Lung (tissue), 11 donors: ENCODE measurements at regions not wholly inside any gene's neighbourhood (a gene's known extent, or its start where the extent isn't known, plus 50 kb on each side); places are given as distances from the start of the nearest gene placed in this dataset.
"Not testable (repeated sequence)": the region's sequence is repeated elsewhere in the genome, so short reads cannot be mapped to it uniquely, and the experiment has no call there.

Experiments used
- ATAC-seq: fragments of 200-7000 bp; cut with Tn5 transposase; one replicate; pipeline ENCODE4 v1.9.1; 2020; ENCODE audit warnings: moderate number of reproducible peaks; ENCODE audit not compliant: insufficient read depth, low FRiP score
- DNase-seq, 3 donors: peaks; one replicate each; pipeline ENCODE4 v3.0.0-alpha.2; 2013 to 2017
- H3K27ac ChIP-seq, 2 donors: one replicate each; pipeline ENCODE4 v1.5.1; 2013; ENCODE audit warnings: mild to moderate bottlenecking in 2 of 2, moderate library complexity in 2 of 2, control low read depth in 1 of 2, inconsistent platforms in 1 of 2, low read depth in 1 of 2, low read length in 1 of 2
- H3K27me3 ChIP-seq, 3 donors: one replicate each; pipeline ENCODE4 v1.5.1; 2013; ENCODE audit warnings: low read length in 2 of 3; ENCODE audit not compliant: control insufficient read depth in 3 of 3, insufficient read depth in 3 of 3
- H3K36me3 ChIP-seq, 4 donors: one replicate each; pipeline ENCODE4 v1.5.1; 2013; ENCODE audit warnings: low read length in 4 of 4, mild to moderate bottlenecking in 1 of 4, moderate library complexity in 1 of 4; ENCODE audit not compliant: control insufficient read depth in 4 of 4, insufficient read depth in 4 of 4
- H3K4me1 ChIP-seq, 5 donors: one replicate each; pipeline ENCODE4 v1.5.1; 2013; ENCODE audit warnings: low read length in 5 of 5, mild to moderate bottlenecking in 2 of 5, moderate library complexity in 1 of 5; ENCODE audit not compliant: control insufficient read depth in 5 of 5, insufficient read depth in 5 of 5
- H3K4me3 ChIP-seq: one replicate; pipeline ENCODE4 v1.5.1; 2013; ENCODE audit warnings: mild to moderate bottlenecking, control low read depth, moderate library complexity
- H3K9ac ChIP-seq, 2 donors: one replicate each; pipeline ENCODE4 v1.5.1; 2013; ENCODE audit warnings: low read length in 2 of 2, control low read depth in 1 of 2; ENCODE audit not compliant: insufficient read depth in 1 of 2
- H3K9me3 ChIP-seq, 4 donors: one replicate each; pipeline ENCODE4 v1.5.1; 2013; ENCODE audit warnings: low read length in 3 of 4, mild to moderate bottlenecking in 1 of 4, moderate library complexity in 1 of 4; ENCODE audit not compliant: control insufficient read depth in 4 of 4, insufficient read depth in 3 of 4
- WGBS, 2 donors: extraction: QIAGEN DNeasy Blood & Tissue Kit; methylation state at CpG; one replicate each; pipeline ENCODE4 v1.1.7; 2013; 5-methylcytosine and 5-hydroxymethylcytosine counted together
- TF ChIP-seq, protein P1 (sequence below): IDR thresholded peaks from 2 replicates; pipeline ENCODE4 v1.5.1; 2012; ENCODE audit warnings: mild to moderate bottlenecking; ENCODE audit errors: control extremely low read depth, extremely low read depth
- donor health status: control.
- donor health status: control.
- donor health status: Bipolar disorder and iron deficiency.
- donor health status: healthy.
- donor health status: DM: yes; HTN: yes; CAD: no.

DNA sequence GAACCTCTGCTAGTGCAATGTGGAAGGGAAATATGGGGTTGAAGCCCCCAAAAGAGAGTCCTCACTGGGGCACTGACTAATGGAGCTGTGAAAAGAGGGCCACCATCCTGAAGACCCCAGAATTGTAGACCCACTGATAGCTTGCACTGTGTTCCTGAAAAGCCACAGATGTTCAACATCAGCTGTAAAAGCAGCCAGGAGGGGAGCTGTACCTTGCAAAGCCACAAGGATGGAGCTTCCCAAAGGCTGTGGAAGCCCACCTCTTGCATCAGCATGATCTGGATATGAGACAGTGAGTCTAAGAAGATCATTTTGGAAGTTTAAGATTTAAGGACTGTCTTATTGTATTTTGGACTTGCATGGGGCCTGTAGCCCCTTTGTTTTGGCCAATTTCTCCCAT is 125.8 kb upstream of the TGFBR2 start:
- no peak overlapping the region for H3K4me3 ChIP-seq
- H3K27me3 ChIP-seq, result no peaks in the 10 kb centered on the region
- H3K9me3 ChIP-seq, result no peaks in the 10 kb centered on the region
- no peak overlapping the region for H3K9ac ChIP-seq
- no peak overlapping the region for H3K27ac ChIP-seq
- H3K36me3 ChIP-seq, result no peaks in the 10 kb centered on the region
- peaks cover 0 to 13% (median 5%) of the 10 kb centered on the region in 5 donors for H3K4me1 ChIP-seq
- DNase-seq (no peak), ATAC-seq (no peak)
- TF ChIP-seq, protein P1, sequence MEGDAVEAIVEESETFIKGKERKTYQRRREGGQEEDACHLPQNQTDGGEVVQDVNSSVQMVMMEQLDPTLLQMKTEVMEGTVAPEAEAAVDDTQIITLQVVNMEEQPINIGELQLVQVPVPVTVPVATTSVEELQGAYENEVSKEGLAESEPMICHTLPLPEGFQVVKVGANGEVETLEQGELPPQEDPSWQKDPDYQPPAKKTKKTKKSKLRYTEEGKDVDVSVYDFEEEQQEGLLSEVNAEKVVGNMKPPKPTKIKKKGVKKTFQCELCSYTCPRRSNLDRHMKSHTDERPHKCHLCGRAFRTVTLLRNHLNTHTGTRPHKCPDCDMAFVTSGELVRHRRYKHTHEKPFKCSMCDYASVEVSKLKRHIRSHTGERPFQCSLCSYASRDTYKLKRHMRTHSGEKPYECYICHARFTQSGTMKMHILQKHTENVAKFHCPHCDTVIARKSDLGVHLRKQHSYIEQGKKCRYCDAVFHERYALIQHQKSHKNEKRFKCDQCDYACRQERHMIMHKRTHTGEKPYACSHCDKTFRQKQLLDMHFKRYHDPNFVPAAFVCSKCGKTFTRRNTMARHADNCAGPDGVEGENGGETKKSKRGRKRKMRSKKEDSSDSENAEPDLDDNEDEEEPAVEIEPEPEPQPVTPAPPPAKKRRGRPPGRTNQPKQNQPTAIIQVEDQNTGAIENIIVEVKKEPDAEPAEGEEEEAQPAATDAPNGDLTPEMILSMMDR, result no peak

DNA sequence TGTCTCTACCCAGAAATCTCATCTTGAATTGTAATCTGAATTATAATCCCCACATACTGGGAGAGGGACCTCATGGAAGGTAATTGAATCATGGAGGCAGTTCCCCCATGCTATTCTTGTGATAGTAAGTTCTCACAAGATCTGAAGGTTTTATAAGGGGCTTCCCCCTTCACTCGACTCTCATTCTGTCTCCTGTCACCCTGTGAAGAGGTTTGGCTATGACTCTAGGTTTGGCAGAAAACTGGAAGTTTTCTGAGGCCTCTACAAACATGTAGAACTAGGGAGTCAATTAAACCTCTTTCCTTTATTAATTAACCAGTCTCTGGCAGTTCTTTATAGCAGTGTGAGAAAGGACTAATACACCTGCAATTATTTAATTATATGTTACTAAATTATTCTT is 125.2 kb upstream of the TGFBR2 start:
- Histone ChIP-seq H3K9me3 (no peaks in the 10 kb centered on the region), H3K4me1 (peaks cover 0 to 13% (median 5%) of the 10 kb centered on the region in 5 donors), H3K27ac (no peak overlapping the region), H3K36me3 (no peaks in the 10 kb centered on the region), H3K9ac (no peak overlapping the region), H3K27me3 (no peaks in the 10 kb centered on the region), H3K4me3 (no peak overlapping the region)
- no peak for DNase-seq
- TF ChIP-seq, protein P1, result no peak
- ATAC-seq, result no peak
- WGBS, 2 donors, result 57 to 73% methylated on average over 1 of the region's 1 CpG

DNA sequence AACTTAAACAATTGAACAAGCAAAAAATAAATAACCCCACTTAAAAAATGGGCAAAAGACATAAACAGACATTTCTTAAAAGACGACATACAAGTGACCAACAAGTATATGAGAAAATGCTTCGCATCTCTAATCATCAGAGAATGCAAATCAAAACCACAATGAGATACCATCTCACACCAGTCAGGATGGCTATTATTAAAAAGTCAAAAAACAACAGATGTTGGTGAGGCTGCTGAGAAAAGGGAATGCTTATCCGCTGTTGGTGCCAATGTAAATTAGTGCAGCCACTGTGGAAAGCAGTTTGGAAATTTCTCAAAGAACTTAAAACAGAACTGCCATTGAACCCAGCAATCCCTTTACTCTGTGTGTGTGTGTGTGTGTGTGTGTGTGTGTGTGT is 122.2 kb upstream of the TGFBR2 start:
- H3K4me3 ChIP-seq, H3K27ac ChIP-seq, H3K9me3 ChIP-seq, H3K4me1 ChIP-seq, DNase-seq, ATAC-seq, H3K9ac ChIP-seq, H3K27me3 ChIP-seq, H3K36me3 ChIP-seq: not testable (repeated sequence)
- 95 to 99% methylated on average over 3 of the region's 3 CpGs for WGBS, 2 donors

DNA sequence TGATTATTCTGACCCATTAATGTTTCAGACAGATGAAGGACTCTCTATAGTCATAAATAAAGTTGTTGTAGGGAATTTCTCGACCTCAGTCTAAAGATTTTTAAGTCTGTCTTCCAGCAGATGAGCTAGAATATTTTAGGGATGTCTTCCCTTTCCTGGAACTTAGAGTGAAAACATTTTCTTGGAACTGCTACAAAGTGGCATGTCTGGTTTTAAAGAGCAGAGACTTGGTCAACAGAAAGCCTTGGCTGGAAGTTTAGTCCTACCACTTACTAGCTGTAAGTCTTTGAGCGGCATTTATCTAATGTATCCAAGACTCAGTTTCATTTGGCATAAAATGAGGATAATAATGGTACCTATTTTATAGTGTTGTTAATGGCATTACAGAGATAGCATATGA is 120.0 kb upstream of the TGFBR2 start:
- Histone ChIP-seq H3K36me3 (no peaks in the 10 kb centered on the region), H3K4me3 (no peak overlapping the region), H3K4me1 (peaks cover 0 to 2% (median 0%) of the 10 kb centered on the region in 5 donors), H3K9me3 (peaks cover 0 to 3% (median 0%) of the 10 kb centered on the region in 4 donors), H3K27ac (no peak overlapping the region), H3K27me3 (no peaks in the 10 kb centered on the region), H3K9ac (no peak overlapping the region)
- WGBS, 2 donors, result 69 to 83% methylated on average over 2 of the region's 2 CpGs
- TF ChIP-seq, protein P1, result no peak
- ATAC-seq (no peak), DNase-seq (no peak)
